ENCODE measurements at regions not wholly inside any gene's neighbourhood (a gene's known extent, or its start where the extent isn't known, plus 50 kb on each side); places are given as distances from the start of the nearest gene placed in this dataset.

DNA sequence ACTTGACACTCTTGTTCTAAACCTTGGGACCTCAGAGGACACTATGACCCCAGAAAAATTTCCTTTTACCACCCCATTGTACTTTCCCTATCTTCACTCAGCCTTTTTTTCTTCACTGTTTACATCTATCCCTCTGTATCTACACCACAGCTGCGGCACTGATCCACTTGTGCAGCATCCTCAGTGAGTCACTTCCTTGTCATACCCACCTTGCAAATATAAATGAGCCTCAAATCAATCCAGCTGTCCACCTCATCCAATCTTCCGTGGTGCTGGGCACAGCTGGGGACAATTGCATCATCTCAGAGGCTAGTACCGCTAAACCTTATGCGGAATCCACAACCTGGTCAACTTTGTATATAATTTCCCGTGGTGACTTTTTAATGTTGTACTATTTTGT is 710.5 kb downstream of the QKI start:
- DNase-seq (ENCODE audit: low spot score) (no peak), FAIRE-seq (no peak)

DNA sequence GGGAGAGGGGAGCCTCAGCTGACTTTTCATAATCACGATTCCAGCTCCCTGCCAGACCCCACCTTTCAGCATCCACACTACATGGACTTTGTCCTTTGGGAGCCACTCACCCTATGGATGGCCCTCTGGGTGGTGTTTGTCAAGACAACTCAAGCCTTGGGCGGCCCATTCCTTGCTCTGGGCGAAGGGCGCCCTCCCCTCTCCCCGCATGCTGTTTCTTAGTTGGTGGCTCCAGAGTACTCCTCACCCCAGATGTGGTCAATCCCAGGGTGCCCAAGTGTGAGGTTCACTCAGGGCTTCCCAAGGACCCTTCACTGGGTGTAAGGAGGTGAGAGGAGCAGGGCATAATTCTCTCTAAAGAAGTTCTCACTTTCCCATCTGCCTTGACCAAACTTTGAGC is 710.0 kb downstream of the QKI start:
- FAIRE-seq (no peak), DNase-seq (ENCODE audit: low spot score) (no peak)

DNA sequence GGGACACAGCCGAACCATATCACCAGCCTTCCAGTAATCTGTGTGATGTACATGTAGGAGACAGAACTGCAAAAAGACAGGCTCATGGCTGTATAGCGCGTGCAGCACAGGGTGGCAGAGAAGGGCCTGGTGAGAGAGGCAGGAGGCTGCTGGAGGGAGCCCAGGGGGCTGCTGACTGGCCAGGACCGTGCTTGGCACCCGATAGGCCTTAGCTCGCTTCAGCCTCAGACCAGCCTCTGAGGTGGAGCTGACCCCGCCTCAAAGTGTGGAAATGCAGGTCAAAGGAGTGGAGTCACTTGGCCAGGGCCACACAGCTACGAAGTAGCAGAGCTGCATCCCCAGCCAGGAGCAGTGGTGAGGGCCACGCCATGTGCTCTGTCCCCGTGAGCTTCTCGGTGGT is 707.6 kb downstream of the QKI start:
- FAIRE-seq, result no peak
- no peak for DNase-seq (ENCODE audit: low spot score)

DNA sequence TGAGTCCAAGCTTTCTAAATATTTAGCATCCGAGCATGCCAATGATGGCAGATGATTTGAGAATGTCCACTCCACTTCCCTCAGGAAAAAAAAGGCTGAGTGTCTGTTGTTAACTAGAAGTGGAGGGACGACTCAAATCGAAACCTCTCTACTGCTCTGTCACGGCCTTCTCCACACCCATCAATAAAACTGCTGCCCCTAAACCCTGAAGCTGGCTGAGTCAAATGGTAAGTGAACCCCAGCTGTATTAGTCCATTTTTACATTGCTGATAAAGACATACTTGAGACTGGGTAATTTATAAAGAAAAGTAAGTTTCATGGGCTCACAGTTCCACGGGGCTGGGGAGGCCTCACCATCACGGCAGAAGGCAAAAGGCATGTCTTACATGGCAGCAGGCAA is 707.0 kb downstream of the QKI start:
- DNase-seq (ENCODE audit: low spot score), result no peak
- no peak for FAIRE-seq

DNA sequence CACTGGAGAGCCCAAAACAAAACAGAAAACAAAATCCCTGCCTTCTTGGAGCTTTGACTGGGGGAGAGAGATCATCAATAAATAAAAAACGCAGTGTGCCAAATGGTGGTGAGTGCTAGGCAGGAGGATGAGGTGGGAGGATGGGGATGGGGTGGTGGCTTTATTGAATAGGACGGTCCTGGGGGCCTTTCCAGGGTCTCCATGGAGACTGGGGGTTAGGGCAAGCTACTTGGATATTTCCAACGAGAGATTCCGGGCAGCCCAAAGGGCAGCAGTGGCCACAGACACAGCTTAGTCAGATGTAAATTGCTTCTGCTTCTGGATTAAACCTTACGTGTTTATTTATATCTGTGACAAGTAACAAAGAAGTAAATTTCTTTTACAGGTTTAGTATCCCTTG is 700.1 kb downstream of the QKI start:
- DNase-seq (ENCODE audit: low spot score) (no peak), FAIRE-seq (no peak)

DNA sequence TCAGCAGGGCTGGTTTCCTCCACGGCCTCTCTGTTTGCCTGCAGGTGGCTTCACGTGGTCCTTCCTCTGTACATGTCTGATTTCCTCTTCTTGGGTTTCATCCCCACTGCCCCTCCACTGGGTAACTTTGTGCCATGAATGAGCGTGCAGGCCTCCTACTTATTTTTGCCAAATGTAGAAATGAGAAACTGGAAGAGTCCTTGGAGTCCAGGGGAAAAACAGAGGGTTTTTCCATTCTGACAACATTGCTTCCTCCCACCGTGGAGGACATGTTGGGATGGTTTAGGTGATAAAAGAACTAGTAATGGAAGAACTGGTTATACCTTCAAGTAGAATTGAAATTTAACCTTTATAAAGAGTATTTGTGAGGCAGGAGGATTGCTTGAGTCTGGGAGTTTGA is 699.5 kb downstream of the QKI start:
- DNase-seq (ENCODE audit: low spot score) (no peak), FAIRE-seq (no peak)

DNA sequence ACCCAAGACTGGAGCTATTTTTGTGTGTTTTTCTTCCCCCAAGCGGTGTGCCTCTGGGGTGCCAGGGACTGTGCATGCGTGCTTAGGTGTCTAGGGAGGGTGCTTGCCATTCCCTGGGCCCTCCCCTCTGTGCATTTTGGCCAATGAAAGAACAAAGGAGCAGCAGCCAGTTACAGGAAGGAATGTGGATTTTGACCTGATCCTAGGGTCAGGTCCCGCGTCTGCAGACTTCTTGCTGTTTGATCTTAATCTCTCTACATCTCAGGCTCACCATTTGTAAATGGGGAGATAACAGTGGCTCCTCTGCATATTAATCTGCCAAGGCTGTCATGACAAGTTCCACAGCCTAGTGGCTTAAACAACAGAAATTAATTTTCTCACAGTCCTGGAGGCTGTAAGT is 699.1 kb downstream of the QKI start:
- DNase-seq (ENCODE audit: low spot score) (no peak), FAIRE-seq (no peak)

DNA sequence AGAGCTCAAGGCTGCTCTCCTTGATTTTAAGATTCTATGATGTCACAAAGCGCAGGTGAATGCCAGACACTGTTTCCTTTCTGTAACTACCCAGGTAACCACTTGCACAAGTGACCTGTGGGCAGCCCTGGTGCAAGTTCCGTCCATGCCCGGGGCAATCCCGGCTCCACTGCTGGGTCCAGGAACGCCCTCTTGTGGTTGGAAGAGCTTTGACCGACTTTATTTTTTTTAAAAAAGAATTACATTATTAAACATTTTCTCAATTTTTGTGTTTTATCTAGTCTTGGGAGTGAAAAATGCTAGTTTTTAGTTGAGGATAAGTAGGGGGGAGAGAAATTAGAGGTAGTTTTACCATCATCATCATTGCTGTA is 695.2 kb downstream of the QKI start:
- DNase-seq (ENCODE audit: low spot score) (no peak), FAIRE-seq (no peak)

DNA sequence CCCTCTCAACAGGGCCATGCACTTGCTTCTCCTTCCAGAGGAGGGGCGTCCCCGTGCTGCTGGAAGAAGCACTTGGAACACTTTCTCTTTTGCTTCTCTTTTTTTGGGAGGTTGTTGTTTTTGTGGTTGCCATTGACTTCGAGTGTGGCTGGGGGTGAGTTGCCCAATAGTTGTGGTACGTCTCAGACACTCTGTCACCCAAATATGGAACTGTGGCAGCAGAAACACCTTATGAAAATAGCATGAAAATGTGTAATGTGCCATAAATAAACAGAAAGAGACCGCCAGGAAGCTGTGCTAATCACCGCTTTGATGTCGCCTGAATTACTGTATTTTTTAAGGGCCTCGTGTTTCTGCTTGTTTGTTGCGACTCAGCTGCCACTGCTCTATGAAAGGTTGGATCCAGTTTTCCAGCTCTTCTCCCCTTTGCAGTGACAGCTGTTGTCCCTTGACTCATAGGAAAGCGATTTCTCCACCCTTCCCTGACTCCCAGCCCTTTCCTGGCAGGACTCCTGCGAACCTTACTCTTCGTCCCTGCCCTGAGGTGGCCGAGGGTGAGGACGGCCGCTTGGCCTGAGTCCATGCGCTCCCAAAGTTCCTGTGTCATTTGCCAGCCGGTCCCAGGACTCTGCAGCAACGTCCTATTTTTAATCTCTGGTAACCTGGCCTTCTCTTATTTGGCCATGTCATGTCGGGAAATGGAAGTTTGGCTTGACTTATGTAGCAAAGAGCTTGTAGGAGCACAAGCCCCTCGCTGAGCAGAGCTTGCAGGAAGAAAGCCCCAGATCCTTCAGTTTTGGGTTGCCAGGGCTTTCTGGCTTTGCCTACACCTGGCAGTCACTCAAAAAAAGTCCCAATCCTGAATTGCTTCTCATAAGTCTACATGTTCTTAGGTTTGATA is 694.6 kb downstream of the QKI start:
- peak; percentile 85 for DNase-seq (ENCODE audit: low spot score)
- peak; percentile 82 for FAIRE-seq

DNA sequence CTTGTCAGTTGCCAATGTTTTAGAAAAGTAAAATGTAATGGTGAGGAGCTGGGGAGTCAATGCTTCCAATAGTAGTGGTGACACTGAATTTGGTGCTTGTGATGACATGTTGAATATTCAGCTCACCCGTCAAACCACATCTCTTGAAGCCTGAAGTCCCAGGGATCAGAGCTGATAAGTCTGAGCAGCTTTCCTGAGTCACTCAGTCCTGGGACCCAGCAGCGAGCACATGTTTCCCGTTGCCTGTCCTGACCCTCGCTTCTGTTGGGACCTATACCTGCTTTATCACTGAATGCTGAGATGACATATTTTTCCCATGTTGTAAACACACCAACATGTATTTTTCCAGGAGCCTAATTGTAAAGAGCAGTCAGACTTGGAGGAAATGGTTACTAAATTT is 693.6 kb downstream of the QKI start:
- DNase-seq (ENCODE audit: low spot score) (no peak), FAIRE-seq (no peak)

DNA sequence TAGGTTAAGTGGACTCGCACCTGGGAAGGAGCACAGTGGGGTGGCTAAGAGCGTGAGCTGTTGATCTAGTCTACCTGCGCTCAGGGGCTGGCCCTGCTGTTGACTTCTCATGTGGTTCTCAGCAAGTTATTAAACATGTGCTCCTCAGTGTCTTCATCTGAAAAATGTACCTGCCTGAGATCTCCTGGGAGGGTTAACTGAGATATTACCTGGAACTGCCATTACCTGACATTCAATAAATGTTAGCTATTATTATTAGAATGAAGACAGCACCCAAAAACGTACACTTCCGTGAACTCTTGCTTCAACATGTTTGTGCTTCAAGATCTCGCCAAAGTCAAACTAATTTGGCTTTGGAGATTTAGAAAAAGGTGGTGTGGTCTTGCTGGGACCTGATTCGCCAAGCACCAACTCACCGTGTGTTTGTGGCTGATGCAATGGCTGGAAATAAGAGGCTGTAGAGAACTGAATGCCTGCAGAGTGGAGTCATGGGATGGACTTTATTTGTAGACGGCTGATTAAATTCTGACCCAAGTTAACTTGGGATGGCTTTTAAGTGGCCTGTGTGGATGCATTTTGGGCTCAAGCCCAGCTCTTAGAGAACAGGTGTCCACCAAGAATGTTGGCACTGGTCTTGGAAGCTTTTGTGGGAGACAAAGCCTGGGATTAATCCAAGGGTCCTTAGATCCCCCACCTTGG is 692.9 kb downstream of the QKI start:
- DNase-seq (ENCODE audit: low spot score), result no peak
- no peak for FAIRE-seq

DNA sequence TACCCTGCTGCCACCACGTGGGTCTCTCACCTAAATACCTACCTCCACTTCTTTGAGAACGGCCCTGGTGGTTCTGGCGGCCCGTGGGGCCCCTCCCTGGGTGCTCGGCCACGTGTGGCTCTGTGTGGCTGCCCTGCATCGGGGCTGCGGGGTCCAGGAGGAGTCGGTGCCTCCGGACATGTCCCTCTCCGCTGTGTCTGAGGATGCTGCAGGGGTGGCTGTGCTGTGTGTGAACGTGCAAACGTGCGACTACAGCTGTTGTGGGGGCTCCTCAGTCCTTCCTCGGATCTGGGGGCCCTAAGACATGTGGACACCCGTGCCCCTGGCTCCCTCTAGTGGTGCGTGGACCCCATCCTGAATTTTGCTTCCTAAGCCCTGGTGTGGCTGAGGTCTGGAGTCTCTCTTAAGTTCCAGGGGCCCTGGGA is 691.8 kb downstream of the QKI start:
- DNase-seq (ENCODE audit: low spot score) (no peak), FAIRE-seq (no peak)

DNA sequence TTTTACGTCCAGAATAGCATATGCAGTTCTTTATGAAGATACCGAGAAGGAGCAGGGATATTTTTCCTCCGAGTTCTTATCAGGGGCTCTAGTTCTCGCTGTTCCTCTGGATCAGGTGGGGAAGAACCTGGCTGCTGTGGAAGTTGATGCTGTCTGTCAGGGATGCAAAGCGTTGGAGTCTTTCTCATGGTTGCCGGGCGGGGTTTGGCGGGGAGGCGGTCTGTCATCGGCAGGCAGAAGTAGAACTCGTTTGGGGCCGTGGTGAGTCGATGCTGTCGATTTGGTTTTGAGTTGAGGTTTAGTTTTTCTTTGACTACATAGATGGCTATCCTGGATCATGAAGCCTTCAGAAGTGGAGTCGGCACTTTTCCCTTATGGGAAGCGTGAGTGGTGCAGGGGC is 691.2 kb downstream of the QKI start:
- no peak for FAIRE-seq
- DNase-seq (ENCODE audit: low spot score), result no peak

DNA sequence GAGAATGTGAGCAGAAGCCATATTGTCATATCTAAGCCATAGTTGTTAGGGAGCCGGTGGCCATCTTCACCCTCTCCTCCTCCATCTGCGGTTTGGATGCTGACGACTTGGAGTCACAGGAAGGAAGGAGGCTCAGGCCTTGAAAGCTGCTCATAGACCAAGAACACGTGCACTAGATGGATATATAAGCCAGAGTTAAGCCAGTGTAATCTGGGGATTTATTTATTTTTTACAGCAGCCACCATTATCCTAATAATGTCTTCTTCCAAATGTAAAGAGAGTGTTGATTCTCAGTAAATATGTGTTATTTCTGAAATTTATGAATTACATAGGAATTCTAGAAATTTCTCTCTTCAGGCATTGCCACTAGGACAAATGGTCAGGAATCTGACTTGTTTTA is 689.9 kb downstream of the QKI start:
- DNase-seq (ENCODE audit: low spot score), result no peak
- no peak for FAIRE-seq

DNA sequence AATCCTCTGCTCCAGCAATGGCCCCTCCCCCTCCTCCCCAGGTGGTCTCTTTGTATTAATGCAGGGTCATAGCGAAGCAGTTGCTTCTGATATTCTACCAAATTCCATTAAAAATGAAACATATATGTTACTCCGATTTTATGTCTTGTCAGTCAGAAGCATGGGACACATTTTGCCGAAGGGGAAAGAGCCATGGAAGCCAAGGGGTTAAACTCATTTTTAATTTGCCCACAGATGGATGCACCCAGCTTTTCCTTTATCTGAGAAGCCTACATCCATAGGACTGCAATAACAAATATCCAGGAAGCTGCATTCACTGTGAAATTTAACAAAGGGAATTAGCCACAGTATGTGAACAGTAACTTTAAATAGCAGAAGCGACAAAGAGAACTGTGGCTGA is 688.2 kb downstream of the QKI start:
- FAIRE-seq, result no peak
- DNase-seq (ENCODE audit: low spot score), result no peak

DNA sequence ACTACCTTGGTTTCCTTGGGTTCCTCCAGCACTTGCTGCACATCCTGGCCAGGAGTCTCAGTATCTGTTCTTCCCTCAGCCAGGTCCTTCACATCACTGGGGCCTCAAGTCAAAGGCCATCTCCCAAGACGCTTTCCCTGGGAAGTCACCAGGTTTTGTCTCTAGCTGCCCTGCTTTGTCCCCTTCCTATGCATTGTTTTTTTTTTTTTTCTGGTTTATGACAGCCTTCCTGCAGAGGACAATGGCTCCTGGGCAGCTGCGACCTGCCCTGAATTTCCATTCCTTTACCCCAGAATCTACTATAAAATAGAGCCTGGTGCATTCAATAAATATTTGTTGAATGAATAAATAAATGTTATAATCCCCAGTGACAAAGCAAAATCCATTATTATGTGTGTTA is 687.3 kb downstream of the QKI start:
- no peak for FAIRE-seq
- no peak for DNase-seq (ENCODE audit: low spot score)

DNA sequence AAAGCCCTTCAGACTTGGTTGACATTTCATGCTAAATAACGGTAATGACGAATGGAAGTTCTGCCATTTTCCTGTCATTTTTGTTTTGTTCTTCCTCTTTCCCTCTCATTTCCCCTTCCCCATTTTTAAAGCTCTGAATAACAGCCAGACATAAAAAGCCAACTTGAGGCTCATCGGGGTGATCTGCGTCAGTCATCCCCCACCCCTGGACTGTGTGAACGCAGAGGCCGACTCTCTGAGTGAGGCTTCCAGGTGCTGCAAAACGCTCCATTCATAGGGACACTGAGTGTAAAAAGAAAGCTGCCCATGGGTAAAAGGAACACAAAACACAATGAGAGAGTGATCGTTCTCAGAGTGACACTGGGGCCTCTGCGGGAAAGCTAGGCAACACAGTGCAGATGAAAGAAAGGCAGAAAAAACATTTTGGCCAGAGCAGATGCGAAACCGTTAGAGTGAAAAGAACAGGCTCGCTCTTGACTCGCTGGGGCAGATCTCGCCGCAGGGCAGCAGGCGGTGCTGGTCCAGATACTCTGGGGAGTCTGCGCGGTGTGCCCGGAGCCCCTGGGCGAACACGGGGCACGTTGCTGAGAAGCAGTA is 684.8 kb downstream of the QKI start:
- FAIRE-seq, result no peak
- DNase-seq (ENCODE audit: low spot score), result no peak

DNA sequence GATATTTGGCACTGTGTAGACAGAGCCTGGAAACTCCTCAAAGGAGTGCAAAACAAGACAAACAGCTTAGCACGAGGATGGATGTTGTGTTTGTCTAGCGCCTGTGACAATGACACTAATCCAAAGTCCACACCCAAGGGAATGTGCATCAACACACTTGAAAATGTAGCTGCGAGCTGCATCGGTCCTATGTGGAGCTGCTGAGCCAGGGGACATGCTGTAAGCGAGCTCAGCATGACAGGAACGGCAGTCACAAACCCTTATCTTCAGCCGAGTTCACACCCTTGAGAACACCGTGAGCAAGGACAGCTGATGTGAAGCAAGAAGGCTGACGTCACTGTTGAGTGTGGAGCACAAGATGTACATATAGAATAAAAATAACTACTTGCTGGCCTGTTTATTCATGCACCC is 684.3 kb downstream of the QKI start:
- no peak for DNase-seq (ENCODE audit: low spot score)
- no peak for FAIRE-seq

DNA sequence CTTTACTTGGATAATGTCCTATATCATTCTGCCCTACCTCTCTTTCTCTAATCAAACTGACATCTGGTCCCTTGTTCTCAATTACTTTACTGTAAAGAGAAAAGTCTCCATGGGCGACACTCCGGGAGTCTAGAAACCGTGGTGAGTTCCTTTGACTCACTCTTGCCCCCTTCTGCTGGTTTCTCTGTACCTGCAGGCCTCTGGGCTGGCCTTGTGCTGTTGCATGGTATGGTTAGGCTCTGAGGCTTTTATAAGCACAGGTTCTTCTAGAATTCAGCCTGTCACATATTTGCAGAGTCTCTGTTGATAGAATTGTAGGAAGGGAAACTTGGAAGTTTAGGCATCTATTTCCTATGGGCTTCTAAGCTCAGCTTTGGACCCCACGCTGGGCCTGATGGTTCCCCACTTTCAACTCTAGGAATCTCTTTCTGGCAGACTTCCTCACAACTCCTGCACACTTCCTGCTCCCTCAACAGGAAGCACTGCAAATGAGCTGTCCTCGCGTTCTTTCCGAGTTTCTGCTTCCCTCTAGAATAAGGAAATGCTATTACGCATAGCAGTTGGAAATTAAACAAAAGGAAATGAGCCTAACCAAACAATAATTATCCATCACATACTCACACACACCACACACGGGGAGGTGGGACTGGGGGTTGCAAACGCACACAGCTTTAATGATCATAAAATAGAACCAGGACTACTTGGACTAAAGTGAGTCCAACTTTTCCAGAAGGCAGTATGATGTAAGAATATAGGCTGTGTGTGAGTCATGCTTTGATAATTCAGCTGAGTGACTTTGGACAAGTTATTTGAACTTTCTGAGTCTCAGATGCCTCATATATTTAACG is 683.3 kb downstream of the QKI start:
- FAIRE-seq (peak; percentile 89), DNase-seq (ENCODE audit: low spot score) (peak; percentile 86)

DNA sequence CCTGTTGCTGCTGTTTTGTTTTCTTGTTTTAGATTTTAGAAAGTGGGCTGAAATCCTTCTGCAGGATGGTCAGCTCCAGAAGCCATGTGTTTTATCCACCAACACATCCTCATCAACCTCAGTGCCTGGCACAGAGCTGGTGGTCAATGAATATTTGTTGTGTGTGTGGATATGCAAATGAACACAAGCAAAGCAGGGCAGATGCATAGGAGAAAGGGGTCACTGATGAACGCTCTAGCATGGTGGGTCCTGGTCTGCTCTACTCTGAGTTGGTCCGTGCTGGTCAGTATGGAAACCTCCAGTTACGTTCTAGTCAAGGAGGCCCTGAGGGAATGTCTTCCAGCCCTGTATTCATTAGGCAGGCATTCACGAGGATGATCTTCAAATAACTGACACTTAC is 682.5 kb downstream of the QKI start:
- FAIRE-seq (no peak), DNase-seq (ENCODE audit: low spot score) (no peak)

DNA sequence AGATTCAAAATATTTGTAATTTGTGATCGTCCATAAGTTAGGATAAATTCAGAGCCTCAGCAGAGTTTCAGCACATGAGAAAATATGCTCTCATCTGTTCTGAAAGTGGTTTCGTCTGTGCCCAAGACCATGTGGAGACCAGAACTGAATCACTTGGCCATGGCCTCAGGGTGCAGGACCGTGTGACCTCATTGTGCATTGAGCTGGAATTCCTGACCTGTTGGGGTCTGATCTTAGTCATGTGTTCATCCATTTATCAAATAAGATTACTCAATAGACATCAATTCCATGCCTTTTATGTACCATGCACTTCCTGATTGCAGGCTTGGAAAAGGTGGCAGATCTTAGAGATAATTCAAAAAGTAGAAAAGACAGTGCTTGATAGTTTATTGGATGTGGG is 680.5 kb downstream of the QKI start:
- DNase-seq (ENCODE audit: low spot score), result peak; percentile 97
- peak; percentile 95 for FAIRE-seq

DNA sequence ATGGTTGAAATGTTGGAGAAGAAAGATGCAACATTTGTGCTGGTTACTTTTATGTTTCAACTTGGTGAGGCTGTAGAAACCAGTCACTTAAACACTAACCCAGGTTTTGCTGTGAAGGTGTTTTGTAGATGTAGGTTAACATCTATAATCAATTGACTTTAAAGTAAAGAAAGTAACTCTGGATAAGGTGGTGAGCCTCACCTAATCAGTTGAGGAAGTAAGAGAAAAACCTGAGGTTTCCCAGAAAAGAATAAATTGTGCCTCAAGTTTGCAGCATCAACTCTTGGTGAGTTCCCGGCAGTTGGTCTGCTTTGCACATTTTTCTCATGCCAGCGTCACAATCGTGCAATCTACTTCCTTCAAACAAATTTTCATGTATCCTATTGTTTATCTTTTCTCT is 673.4 kb downstream of the QKI start:
- no peak for FAIRE-seq
- DNase-seq (ENCODE audit: low spot score), result no peak
